ENCODE measurements at regions not wholly inside any gene's neighbourhood (a gene's known extent, or its start where the extent isn't known, plus 50 kb on each side); places are given as distances from the start of the nearest gene placed in this dataset.
"Not testable (repeated sequence)": the region's sequence is repeated elsewhere in the genome, so short reads cannot be mapped to it uniquely, and the experiment has no call there.

DNA sequence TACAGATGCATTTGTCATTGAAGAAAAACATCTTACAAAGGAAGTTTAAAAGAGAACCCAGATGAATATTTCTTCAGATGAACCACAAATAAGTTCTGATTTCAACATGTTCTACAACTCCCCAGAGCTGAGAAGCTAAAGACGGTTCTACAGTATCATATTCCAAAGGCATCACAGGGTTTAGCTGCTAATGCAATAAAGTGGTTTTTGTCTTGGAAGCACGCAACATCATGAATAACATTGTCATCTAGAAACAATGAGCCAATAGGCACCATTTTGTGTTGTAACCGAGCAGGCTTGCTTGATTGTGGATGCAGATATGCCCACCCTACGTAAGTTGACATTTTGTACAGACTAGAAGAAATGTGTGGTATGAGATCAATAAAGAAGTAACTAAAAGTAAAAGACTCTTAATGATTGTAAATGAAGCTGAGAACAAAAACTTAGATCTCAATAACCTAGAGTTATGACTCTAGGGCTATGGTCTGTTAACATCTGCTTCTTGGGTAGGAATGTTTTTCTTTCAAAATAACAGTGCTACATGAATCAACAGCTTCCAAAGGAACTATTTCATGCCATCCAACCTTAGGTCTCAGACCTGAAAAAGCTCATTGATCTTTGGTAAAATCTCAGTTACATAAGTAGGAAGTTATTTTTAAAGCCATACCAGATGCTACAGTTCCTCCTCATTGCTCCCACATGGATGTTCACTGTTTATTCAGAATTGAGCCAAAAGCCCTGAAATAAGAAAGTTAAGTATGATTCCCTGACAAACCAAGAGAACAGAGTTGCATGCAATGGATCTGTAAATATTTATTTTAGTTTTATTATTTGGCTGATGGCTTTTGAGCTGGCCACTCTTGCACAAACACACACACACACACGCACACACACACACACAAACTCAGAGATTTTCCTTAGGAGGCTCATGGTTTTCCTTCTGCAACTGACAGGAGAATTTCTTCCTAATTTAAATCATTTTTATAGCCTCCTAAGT is 118.7 kb upstream of the SLCO6A1 start:
- DNase-seq: no peak

- DNase-seq: no peak
Measured at GRCh38 chr5:102622262-102622661, 123.5 kb upstream of the SLCO6A1 start.

DNA sequence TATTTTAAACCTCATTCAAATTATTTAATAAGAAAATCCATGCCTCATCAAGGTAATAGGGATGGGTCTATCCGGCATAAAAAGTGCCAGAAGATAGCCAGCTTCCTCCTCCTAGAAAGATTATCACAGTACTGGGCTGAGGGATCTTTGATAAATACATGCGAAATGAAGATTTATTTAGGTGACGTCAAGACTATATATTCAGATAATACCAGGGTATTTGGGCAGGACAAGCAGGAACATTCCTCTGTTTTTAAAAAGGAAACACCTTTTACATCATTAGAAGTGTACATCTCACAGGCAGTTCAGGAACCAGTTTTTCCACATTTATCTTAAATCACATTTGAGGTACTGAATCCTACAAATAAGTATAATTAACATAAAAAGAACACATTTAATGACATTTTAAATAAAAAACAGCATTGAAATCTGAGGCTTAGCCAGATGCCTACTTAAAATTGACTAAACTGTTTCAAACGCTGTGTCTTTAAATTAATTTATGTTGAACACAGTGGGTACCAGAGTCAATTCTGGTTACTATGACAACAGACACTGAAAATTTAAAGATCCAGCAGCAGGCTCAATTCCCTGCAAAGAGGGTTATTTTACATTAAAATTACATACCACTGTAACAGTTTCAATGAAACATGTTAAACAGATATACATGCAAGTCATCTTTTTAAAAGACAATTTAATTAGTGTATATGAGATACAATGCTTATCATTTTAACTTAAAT is 124.7 kb upstream of the SLCO6A1 start:
- DNase-seq: no peak

DNA sequence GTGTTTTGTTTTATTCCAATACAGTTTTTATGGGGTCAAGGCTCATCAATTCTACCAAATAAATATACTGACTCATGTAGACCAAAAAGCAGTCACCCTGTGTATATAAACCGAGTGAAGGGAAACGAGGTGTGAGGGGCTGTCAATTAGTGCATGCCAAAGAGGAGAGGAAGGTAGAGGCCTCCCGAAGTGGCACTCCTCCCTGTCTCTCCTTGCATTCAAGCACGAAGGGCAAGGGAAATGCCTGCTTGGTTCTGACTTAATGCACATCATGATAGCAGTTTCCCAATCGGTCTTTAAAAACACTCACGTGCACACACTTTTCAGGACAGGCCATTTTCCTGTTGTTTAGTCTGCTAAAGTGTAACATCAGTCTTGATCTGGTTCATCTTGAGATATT is 125.6 kb upstream of the SLCO6A1 start:
- no peak for DNase-seq

- no peak for DNase-seq
Measured at GRCh38 chr5:102625468-102625867, 126.7 kb upstream of the SLCO6A1 start.

DNA sequence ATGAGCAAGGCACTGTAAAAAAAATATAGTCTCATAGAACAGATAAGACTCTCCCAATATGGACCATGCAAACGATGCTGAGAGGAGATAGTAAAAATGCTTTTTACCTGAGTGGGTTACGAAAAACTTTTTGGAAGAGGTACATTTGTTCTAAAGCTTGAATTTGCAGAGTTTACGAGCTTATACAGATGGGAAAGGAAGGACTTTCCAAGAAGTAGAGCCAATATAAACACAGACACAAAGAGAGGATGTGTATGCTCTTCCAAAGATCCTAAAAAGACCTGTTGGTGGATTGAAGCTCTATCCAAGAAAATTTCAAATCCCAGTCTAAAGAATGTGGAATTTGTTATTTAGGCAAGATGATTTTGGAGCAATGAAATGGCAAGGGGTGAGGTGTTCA is 127.1 kb upstream of the SLCO6A1 start:
- no peak for DNase-seq

DNA sequence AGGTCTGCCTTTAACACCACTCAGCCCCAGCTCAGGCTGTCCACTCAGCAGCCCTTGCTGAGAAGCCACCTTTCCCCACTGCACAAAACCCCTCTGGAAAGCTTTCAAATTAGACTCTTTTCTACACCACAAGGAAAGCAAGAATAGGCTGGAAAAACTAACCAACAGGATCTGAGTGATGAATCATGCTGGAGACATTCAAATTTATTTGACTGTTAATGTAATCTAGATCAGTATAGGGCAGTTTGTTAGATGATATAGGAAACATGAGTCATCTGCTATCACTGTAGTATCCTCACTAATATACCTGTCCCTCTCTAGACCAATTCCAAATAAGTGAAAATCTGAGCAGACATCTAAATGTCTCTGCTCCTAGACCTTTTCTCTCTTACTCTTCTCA is 127.8 kb upstream of the PAM start:
- no peak for DNase-seq

- DNase-seq: no peak
Measured at GRCh38 chr5:102628441-102629175, 126.5 kb upstream of the PAM start.

GRCh38 chr5:102629827-102630605 is 125.1 kb upstream of the PAM start:
- DNase-seq: no peak

DNA sequence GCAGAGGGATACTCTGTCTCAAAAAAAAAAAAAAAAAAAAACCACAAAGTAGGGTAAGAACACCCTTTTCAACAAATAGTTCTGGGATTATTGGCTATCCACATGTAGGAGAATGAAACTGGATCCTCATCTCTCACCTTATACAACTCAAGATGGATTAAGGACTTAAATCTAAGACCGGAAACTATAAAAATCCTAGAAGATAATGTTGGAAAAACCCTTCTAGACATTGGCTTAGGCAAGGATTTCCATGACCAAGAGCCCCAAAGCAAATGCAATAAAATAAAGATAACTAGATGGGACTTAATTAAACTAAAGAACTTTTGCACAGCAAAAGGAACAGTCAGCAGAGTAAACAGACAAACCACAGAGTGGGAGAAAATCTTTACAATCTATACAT is 119.7 kb upstream of the PAM start:
- DNase-seq: not testable (repeated sequence)

- DNase-seq: no peak
Measured at GRCh38 chr5:102638316-102638715, 116.8 kb upstream of the PAM start.

DNA sequence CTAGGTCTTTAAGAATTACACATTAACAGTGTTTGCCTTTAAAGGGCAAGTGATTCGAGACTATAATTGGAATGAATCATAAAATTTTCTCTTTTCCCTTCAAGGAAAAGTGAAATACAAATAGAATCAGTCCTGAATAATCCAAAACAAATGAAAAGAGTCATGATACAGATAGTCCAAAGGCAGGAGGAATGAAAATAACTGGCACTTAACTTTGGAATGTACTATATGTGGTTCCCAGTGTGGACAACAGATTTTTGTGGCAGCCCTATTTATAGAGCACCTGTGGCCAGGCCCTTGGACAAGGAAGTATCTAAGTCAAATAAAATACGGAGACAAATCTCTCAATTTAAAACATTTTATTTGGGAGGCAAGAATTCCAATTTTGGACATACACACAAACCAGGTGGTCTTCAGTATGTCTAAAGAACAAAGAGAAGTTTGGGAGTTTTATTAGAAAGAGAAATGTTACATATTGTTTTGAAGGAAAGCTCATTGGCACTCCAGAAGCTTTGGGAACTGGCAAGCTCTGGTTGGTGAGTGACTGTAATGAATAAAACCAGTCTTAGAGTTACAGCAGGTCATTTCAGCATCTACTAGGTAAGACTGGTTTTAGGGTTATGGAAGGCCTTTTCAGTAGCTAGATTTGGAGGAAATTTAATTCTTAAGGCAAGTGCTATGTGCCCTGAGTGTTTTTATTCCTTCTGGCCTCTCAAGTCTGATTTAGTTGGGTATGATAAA is 116.0 kb upstream of the PAM start:
- no peak for DNase-seq

DNA sequence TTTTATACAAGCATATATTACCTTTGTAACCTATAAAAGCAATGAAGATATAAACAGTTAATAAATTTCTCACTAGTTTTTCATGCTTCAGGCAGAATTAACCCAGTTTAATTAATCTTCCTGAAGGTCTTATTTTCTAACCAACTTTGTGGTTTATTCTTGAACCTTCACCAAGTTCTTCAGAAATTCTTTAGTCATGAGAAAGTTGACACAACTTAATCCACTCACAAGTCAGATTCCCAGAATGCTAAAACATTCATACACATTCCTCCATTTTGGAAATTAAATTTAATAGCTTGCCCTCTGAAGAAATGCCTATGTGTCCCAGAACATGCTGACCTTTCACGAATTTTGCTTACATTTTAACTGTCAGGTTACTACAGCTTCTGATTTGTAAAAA is 105.4 kb upstream of the PAM start:
- no peak for DNase-seq

GRCh38 chr5:102651466-102651865 is 103.6 kb upstream of the PAM start:
- DNase-seq: no peak

DNA sequence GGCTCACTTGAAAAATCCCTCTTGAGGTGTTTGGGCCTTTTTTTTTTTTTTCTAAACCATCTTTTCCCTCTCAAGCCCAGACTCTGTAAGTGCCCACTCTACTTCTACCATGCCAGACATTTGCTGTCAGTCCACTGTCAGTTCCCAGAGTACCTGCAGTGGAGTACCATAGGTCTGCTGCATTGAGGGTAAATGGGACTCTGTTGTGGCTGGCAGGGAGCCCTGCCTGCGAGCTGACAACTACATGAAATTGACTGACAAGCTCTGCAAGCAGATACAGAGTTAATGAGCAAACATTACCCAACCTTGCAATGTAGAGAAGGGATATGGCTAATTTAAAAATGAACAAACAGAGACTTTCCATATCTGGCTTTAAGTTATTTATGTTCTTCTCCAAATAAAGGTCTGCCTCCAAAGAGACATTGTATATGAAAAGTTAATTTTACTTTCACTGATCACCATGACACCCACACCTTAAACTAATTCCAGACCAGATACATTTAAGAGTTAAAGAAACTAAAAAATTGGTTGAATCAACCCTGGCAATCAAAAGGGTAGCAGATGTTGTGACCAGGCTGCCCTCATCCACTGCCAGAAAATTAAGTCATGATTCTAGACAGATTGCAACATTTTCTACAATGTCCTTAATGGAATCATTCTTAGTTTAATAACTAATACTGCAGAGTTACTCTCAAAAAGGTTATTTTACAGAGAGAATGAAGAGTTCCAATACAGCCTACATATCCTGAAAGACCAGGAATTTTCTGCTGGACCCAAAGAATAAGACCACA is 100.4 kb upstream of the PAM start:
- no peak for DNase-seq

DNA sequence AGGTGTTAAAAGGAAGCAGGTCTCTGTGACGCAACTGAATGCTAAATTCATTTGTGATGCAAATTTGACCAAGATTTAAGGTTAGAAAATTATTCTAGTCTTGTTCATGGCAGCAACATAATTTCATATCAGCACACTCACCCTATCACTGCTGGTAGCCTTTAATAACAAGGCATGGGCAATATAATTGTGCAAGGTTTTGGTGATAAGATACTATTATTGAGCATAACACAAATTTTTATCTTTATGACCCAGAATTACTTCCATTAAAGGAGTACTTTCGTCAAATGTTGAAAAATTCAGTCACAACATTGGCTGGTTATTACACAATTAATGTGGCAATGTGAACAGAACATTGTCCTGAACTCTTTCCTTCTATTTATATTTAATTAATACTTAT is 96.0 kb upstream of the PAM start:
- DNase-seq: no peak

- DNase-seq: no peak
Measured at GRCh38 chr5:102660111-102660510, 95.0 kb upstream of the PAM start.

GRCh38 chr5:102663749-102664530 is 91.2 kb upstream of the PAM start:
- DNase-seq: no peak

DNA sequence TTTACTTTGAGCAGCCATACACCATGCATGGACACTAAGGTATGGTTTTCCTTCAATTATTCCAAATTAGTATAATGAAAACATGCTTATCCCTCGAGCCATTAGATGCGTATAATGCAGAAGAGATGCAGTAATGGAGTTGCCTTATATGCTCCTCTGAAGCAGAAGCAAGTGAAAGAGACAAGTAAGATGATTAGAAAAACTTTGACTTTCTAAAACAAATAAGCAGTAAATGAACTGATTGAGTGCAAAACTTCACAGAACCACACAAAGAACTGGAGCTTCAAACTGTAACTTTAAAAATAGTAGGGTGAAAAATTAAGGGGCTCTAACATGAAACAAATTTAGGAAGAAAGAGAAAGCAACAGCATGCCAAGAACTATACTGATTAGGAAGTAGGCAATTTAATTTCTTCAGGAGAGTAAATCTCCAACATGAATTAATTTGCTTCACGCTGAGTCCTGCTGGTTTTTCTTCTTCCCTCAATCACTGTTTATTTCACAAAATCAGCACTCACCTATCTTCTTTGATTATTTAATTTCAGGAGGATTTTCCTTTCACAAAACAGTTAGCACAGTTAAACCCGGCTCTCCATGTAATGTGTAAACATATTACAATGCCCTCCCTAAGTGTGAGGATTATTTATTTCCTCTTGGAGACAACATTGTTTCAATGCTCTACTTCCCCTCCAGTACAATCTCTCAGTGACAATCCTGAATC is 90.3 kb upstream of the PAM start:
- no peak for DNase-seq
